HG03175 (cell line): ENCODE measurements at regions not wholly inside any gene's neighbourhood (a gene's known extent, or its start where the extent isn't known, plus 50 kb on each side); places are given as distances from the start of the nearest gene placed in this dataset.

Experiments used
- ATAC-seq: cut with Tn5 transposase; IDR thresholded peaks from one replicate; pipeline ENCODE4 v1.9.1; 2021; ENCODE audit warnings: mild to moderate bottlenecking, moderate library complexity; ENCODE audit not compliant: unreplicated experiment

DNA sequence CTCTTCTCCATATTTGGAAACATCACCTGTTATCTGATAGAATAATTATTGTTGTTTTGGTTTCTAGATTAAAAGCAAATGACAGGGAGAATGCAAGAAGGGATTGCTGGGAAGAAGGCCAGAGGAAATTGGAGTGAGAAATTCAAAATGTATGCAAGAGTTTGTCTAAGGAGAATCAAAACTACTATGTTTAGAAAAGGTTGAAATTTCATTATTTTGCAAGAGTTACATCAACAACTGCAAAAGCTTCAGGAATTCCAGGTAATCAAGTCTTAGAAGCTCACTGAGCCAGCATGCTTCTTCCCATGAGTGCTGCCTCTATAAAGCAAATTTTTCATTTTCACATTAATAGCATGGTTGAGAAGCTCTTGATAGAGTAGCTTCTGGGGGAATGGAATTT lies 177.2 kb upstream of the GBE1 start:
- ATAC-seq = no peak

DNA sequence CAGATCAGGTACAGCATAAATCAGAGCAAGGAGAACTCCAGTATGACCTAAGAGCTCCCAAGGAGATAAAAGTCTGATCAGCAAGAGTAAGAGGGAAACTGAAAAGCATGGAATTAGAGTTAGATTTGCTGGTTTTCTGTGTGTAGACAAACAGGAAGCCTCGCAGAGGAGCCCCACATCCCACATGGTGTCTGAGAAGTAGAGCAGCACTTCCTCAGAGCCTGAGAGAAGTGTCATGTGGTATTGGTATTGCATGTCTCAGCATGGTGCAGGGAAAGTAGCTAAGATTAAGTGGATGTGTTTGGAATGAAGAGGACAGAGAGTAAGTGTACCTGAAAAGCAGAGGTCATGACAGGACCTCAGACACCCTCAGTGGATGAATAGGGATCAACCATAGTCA lies 175.4 kb upstream of the GBE1 start:
- ATAC-seq = no peak

DNA sequence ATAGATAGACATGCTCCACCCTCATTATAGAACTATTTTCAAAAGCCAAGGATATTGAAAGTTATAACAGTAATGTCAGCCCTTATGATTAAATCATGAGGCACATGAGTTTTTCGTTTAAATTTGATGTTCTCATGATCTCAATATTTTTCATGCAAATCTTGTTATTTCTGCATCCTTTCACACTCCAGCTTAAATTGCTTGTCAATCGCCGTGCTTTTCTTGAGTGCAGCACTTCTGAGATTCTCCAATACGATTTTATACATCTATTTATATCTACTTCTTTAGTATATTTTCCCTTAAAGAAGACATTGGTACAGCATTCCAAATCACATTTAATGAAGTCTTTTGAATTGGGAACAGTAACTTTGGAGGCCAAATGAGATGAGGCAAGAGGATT lies 171.2 kb upstream of the GBE1 start:
- ATAC-seq = no peak

DNA sequence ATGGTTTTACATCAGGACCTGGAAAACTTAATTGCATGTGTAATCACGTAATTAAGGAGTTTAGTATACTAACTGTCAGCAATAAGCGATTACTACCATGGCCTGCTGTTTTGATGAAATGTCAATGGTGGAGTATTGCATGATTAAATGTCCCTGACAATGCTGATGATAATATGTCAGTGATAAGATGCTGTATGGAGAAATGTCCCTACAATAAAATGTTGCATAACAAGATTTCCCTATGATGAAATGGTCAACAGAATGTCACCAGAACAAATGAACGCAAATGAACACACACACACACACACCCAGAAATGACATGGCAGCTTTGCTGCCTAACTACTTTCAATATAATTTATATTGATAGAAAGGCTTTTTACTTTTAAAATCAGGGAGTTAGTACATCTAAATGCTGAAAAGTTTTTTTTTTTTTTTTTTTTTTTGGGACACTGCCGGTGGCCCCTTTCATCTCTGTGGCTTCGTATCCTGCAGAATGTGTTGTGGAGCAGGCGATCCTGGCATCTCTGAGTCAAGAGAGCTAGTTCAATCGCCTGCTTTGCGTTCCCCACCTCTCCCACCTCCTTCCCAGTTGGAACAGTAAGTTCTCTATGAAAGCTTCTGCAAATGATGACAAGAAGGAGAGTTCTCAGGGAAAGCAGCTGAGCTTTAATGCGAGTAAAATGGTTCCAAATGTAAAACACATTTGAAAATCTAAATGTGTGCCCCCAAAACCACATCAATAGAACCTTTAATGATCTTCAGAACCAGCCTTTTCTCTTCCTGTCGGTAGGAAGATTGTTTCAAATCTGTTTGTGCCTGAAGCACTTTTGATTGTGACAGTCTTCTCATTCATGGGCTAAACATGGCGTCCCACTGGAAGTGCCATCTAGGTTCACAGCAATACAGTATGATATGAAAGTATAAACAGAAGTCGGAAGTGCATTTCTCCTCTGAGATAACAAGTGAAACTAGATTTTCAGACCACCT lies 170.1 kb upstream of the GBE1 start:
- no peak for ATAC-seq

DNA sequence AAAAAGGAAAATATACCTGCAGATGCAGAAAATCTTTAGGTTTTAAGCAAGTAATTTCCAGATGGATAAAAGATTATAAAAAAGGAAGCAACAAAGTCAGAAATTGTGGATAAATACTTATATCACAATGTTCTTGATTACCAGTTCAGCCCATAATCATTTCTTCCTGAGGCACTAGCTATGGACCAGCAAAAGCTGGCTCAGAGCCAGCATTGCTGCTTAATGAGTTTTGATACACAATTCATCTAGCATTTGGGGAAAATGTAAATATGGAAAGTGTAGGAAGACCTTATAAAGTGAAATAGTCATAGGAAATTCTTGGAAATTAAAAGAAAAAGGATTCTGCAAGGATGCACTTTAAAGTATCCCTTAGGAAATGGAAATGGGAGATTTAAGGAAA lies 168.3 kb upstream of the GBE1 start:
- no peak for ATAC-seq

DNA sequence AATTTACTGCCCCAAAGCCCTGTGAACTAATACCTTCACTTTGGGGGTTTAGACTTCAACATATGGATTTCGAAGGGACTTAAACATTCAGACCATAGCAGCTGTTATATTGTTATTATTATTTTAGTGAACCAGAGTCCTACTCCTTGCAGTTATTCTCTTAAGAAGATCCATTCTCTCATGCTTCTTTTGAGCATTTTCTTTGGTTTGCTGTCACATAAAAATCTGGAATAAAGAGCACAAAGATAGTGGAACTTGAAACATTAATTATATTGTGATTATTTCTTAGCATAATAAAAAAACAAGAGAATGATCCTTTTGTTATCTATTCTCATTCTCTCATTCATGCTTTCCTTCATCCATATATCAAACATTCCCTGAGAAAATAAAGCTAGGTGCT lies 166.4 kb upstream of the GBE1 start:
- ATAC-seq = no peak

DNA sequence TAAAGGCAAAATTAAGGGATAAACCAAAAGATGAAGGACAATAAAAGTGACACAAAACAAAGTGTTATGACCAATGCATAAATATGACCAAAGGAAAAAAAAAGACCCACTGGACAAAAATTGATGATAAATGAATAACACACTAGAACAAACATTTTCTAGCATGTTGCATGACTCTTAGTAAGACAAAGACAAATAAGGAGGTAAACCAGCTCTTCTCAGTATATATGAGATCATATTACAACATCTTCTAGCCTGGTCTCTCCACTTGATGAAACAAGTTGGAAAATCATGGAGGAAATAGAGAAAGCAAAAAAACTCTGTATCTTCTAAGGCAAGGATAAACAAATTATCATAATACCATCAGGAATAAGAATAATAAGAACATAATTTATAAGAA lies 163.9 kb upstream of the GBE1 start:
- ATAC-seq = no peak

DNA sequence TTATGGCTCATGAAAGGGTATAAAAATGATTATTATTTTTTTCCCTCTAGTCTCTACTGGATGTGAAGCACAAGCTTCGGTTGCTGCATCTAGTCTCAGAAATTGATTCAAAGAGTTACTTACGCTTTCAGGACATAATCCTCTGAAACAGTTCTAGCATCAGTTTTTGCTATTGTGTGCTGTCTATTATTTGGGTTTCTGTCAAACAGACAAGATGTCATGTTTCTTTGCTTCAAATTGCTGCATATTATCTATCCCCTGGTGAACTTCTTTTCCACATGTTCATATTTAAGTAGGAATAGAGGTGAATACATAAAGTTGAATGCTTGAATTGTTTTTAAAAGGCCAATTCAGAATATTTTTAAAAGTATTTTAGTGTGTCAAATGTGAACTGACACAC lies 161.6 kb upstream of the GBE1 start:
- no peak for ATAC-seq

DNA sequence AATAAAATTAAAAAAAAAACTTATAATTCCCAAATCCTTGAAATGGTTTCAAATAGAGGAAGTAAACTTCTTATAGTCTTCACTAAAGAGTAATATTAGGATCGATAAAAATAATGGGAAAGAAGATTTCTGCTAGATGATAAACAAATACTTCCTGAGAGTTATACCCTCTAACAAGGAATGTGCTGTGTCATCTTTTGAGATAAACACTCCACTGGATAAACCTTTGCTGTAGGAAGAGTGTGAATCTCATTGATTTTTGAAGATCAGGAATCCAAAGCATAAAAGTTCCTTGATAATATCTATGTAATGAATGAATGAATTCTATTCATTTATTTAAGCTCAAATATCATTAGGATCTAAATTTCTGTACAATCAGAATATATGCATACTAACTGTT lies 161.0 kb upstream of the GBE1 start:
- no peak for ATAC-seq

DNA sequence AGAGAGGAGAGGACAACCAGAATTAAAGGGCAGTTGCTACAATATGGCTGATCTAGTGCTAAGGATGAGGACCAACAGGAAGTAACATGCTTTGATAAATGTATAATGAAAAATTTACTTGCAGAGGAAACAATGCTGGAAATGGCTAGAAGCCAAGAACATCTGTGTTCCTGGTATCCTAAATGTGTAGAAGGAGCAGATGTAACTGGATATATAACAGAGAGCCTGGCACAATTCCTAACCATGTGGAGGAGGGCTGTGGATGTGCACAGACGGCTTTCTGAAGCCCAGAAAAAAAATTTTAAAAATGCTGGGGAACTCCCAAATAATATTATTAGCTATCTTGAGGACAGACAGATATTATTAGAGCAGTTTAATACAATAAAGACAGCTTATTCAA lies 159.4 kb upstream of the GBE1 start:
- no peak for ATAC-seq

DNA sequence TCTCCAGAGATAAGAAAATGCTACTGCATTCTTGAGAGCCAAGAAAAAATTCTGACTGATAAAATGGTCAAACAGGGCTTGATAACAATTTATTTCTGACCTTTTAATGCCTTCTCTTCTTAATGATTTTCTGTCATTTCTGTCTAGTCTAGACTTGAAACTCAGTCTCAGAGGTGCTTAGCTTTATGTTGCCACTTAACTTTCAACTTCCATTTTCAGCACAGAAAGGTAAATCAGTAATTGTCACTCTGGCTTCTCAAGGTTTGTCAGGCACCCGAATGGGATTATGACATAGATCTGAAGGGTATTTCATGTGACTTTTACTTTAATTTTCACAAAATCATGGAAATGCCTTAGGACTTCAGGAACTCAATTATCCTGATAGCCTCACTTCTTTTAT lies 155.4 kb upstream of the GBE1 start:
- peak; percentile 39 for ATAC-seq

DNA sequence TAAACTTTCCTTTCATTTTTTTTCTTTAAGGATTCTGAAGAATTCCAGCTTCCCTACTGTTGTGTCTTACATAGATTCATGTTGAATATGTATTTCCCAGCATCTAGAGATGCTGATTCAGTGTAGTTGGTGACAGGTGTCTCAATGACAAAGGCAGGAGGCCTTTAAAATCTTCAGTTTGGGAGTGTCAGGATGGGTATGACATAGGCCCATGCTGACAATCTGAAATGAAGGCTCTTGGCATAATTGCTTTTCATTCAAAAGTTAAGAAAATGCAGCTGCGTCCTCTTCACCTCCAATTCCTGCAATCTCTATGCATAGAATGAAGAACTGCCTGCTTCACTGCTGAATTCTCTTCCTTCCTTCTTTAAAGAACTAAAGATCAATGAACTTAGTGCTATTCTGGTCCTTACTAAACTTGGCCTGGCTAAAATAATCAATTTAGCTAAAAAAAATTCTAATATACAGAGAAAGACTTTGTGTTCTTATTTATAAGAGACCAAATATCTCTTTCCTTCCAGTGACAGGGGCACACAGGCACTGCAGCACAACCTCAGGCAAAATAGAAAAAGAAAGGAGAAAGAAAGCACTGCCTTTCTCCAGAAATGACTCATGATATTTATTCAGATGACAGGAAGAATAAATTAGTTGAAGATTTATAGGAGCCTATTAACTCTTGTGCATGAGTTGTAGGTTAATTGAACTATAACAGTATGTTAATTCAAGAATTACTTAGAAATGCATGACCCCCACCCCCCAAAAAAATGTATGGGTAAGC lies 152.6 kb upstream of the GBE1 start:
- no peak for ATAC-seq

DNA sequence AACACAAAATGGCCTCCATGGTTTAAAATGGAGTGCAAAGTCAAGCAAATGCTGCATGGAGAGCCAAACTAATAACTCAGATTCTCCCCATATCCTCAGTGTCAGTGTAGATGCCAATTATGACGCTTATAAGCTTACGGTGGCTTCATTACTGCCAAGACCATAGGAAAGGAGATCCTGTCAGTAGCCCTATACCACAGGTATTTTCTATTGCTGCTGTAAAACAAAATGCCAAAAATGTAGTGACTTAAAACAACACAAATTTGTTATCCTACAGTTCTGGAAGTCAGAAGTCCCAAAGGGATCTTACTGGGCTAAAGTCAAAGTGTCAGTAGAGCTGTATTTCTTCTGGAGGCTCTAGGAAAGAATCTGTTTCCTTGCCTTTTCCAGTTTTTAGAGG lies 149.8 kb upstream of the GBE1 start:
- ATAC-seq = no peak

DNA sequence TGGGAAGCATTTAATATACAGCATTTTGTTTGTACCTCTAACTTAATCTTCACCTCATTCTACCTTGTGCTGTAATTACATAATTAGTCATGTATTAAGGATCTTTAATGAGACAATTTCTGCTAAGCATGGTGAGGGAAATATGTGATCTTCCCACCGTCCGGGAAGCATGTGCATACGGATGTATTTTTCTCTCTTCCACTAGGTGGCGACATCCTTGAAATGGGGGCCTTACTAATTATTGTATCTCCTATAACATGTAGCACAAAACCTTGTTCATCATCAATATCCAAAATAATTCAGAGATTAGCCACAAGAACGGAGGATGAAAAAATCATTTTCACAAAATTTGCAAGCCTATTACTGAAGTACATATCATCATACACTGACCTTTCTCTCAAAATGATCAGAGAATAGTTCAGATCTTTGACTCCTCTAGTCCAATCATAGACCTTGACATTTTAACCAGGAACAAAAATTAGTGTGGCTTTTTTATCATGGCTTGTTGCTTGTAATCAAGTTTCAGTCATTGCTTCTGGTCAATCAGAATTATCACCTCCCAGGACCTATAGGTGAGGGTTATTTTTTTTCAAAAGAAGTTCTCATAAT lies 148.9 kb upstream of the GBE1 start:
- ATAC-seq = peak; percentile 70

DNA sequence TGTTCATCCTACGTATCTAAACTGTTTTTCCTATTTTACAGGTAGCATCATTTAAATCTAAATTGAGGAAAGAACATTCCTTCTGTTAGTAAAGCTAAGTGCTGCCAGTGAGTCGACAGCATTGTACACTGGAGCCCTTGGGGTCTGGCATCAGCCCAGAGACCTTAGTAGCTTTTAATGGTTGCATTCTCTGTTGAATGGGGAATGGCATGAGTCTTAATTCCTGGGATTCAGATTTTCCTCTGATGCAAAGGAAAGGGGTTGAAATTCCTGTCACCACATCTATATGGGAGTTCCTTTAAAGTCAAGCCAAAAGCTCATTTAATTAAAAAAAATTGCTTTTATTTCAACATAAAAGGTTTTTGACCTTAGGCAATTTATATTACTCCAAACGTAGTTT lies 148.4 kb upstream of the GBE1 start:
- no peak for ATAC-seq

DNA sequence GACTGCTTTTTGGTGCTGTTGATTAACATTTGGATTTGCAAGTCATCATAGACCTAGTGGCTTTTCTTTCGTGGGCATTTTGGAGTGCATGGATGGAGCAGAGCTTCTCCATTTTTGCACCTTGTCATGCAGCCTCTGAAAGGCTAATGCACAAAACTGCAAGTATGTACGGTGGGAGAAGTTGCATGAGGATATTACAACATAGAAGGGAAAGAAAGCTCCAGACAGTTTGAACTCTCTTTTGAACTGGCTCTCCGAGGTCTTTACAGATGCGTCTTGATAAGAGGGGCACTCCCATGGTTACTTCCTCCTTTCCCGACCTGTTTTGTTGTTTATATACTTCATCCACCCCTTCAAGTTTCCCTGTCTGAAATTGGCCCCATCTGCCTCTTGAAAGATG lies 147.1 kb upstream of the GBE1 start:
- no peak for ATAC-seq

DNA sequence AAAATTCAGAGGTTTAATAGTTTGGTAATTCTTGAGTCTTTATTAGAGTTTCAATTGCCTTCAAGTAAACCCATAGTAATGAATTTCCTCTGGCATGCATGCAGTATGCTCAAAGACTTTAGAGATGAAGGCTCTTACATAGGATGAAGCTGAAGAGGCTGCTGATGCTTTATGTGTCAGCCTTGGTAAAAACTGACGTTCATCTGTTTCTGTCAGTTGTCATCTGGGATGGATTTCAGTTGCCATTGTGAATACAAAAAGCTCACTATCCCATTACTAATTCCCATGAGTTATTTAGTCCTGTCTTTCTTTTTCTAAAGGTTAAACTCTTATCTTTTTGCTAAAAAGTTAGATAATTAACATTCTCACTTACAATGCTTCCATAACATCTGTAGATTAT lies 136.9 kb upstream of the GBE1 start:
- ATAC-seq = no peak

DNA sequence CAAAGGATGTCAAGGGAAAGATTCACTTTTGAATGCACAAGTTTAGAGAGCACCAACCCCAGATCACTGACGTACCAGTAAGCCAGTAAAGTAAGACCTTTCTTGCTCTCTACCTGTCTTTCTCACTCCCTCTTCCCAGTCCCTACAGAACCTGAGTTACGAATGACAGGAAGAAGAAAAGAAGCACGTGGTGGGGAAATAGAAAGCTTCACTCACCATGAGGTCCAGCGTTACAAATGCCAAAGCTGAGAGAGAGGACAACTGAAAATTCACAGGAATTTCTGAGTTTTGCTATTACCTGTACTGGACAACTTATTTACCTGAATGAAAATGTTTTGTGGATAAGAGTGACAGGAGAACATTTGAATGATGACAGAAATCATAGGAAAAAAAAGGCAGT lies 133.2 kb upstream of the GBE1 start:
- no peak for ATAC-seq

DNA sequence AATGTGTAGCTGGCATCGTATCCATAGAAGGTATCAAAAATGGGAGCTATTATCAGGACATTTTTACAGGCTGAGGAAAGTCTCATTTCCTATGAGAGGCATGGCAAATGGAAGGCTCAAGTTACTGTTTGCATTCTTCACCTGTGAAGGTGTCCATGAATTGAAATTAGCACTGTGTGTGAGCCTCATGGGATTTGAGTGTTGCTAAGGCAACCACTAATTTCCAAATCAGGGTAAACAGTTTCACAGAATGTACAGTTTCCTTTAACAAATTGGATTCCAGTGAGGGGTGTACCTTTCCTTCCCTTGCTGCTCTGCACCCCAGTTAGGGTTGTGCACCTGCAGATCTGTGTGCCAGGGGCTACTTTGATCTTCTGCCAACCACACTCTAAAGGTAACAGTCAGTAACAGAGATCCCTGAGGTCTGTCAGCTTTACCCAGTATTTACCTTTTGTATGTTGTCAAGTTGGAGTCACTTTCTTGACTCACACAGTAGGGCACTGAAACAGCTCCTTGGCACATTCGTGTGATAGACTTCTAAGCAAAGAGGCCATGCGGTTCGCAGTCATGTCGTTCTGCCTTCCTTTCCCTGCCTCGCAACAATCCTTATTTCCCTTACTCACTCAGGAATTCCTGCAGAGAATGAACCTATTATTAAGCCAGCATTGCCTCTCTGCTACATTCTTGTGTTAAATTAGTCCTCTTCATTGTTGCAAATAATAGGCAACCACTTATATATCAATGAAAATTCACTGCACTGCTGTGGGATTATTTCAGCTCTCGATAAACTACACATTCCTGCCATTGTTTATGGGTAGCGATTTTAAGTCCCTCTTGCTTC lies 129.8 kb upstream of the GBE1 start:
- ATAC-seq = no peak

DNA sequence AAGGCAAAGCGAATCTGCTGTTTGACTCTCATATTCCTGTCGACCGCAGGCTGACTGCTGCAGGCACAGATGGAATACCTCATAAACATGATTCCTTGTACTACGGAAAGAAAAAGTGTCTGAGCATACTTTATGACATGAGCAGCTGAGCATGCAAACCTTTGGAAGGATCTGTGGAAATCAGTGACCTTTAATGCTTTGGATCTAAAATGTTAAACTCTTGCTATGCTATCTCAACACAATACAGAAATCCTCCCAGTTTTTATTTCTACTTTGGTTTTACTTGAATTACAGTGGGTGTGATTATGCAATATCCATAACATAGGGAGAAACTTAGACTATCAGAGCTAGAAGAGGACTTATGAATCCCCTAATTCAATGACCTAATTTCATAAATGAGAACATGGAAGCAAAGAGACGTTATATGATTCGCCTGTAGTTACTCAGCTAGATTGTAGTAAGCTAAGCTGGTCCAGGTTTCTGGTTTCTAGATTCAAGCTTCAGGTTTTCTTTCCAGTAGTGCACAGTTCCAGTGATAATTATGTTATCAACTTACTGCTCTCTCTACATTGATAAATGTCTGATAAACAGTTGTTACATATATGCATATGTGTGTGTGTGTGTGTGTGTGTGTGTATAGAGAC lies 127.6 kb upstream of the GBE1 start:
- no peak for ATAC-seq
